ENCODE measurements at regions not wholly inside any gene's neighbourhood (a gene's known extent, or its start where the extent isn't known, plus 50 kb on each side); places are given as distances from the start of the nearest gene placed in this dataset.

DNA sequence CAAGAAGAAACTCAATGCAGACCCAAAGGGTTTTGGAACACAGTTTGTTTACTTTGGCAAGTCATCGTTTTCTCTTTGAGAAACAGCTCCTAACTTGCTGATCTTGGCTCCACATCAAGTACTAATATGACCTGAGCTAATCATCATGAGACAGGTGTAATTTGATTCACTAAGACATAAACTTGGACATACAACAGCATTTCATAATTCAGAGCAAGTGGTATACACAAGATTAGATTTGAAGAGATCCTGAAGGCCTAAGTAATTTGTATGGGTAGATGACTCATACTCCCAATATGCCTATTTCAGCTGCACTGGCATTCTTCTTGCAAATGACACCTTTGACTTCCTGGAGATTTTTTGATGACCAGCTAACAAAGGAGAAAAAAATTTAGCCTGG is 1521.7 kb downstream of the RPA4 start:
- BruUV-seq (replicated peaks): no TSS peak
- Histone ChIP-seq H3K9me2 (ENCODE audit: insufficient read depth) (no peaks in the 10 kb centered on the region), H3K9me3 (ENCODE audit: control insufficient read depth in 1 of 2, insufficient read depth in 1 of 2, low read depth in 1 of 2, low read length in 2 of 2) (no peaks in the 10 kb centered on the region), H3K27me3 (ENCODE audit: insufficient read depth, low read length) (no peaks in the 10 kb centered on the region), H2AFZ (ENCODE audit: low read depth, low read length, poor library complexity, severe bottlenecking) (no peak overlapping the region), H4K20me1 (ENCODE audit: insufficient read depth) (no peaks in the 10 kb centered on the region), H3K4me1 (ENCODE audit: control insufficient read depth in 1 of 2, insufficient read depth in 2 of 2, low read length in 2 of 2) (no peaks in the 10 kb centered on the region), H3K79me2 (ENCODE audit: insufficient read depth, low read length) (no peaks in the 10 kb centered on the region), H3K4me3 (replicated peaks in 1 of 2; ENCODE audit: low read depth in 1 of 2, low read length in 2 of 2) (no peak overlapping the region), H3K27ac (ENCODE audit: low read depth, low read length) (no peak overlapping the region), H3K9ac (ENCODE audit: low read length) (no peak overlapping the region), H3K4me2 (ENCODE audit: low read length) (no peak overlapping the region), H3K36me3 (ENCODE audit: control insufficient read depth in 1 of 2, insufficient read depth in 2 of 2, low read length in 2 of 2) (no peaks in the 10 kb centered on the region)
- CTCF ChIA-PET: no interaction called here
- no peak for DNase-seq (ENCODE audit: low read depth, low spot score)
- RAD21 ChIA-PET (ENCODE audit: low non-redundant PET in 1 of 2, low total read pairs in 2 of 2, uncharacterized antibody in 2 of 2, unreplicated experiment in 2 of 2): no interaction called here
- intact Hi-C loops (cut with micrococcal nuclease): no loop called here
- no peak for TF ChIP-seq ZNF274 (IDR thresholded peaks at IDR 0.05; ENCODE audit: low read depth, low read length)
- TF ChIP-seq ZFX (IDR thresholded peaks at IDR 0.05): no peak
- no peak for TF ChIP-seq EZH2 (IDR thresholded peaks at IDR 0.05)
- no peak for TF ChIP-seq RAD21 (IDR thresholded peaks at IDR 0.05; ENCODE audit: low read depth)
- TF ChIP-seq SIN3A (IDR thresholded peaks at IDR 0.05; ENCODE audit: low read depth): no peak
- TF ChIP-seq SRF (IDR thresholded peaks at IDR 0.05; ENCODE audit: low read depth): no peak
- TF ChIP-seq MAX (IDR thresholded peaks at IDR 0.05): no peak
- no peak for TF ChIP-seq FOSL1 (IDR thresholded peaks at IDR 0.05; ENCODE audit: low read depth)
- no peak for TF ChIP-seq JUND (IDR thresholded peaks at IDR 0.05)
- TF ChIP-seq CEBPB (IDR thresholded peaks at IDR 0.05; ENCODE audit: low read depth): no peak
- no peak for TF ChIP-seq POLR2A (IDR thresholded peaks at IDR 0.05; ENCODE audit: borderline replicate concordance, extremely low read depth, insufficient read depth, insufficient read length)
- TF ChIP-seq CBX3 (IDR thresholded peaks at IDR 0.05; ENCODE audit: low read depth): no peak
- no peak for TF ChIP-seq SP1 (IDR thresholded peaks at IDR 0.05; ENCODE audit: low read depth)
- no peak for ATAC-seq
- POLR2A ChIA-PET: no interaction called here

- H3K9ac ChIP-seq (ENCODE audit: low read length): no peak overlapping the region
- CTCF ChIA-PET: no interaction called here
- intact Hi-C loops (cut with micrococcal nuclease): no loop called here
- no peaks in the 10 kb centered on the region for H3K9me3 ChIP-seq (ENCODE audit: control insufficient read depth in 1 of 2, insufficient read depth in 1 of 2, low read depth in 1 of 2, low read length in 2 of 2)
- no peak for ATAC-seq
- H3K79me2 ChIP-seq (ENCODE audit: insufficient read depth, low read length): no peaks in the 10 kb centered on the region
- H3K27me3 ChIP-seq (ENCODE audit: insufficient read depth, low read length): no peaks in the 10 kb centered on the region
- H3K4me2 ChIP-seq (ENCODE audit: low read length): no peak overlapping the region
- no peak overlapping the region for H3K4me3 ChIP-seq (replicated peaks in 1 of 2; ENCODE audit: low read depth in 1 of 2, low read length in 2 of 2)
- H3K4me1 ChIP-seq (ENCODE audit: control insufficient read depth in 1 of 2, insufficient read depth in 2 of 2, low read length in 2 of 2): no peaks in the 10 kb centered on the region
- POLR2A ChIA-PET: no interaction called here
- no TSS peak for BruUV-seq (replicated peaks)
- RAD21 ChIA-PET (ENCODE audit: low non-redundant PET in 1 of 2, low total read pairs in 2 of 2, uncharacterized antibody in 2 of 2, unreplicated experiment in 2 of 2): no interaction called here
- no peaks in the 10 kb centered on the region for H3K36me3 ChIP-seq (ENCODE audit: control insufficient read depth in 1 of 2, insufficient read depth in 2 of 2, low read length in 2 of 2)
- no peaks in the 10 kb centered on the region for H3K9me2 ChIP-seq (ENCODE audit: insufficient read depth)
- no peak for TF ChIP-seq ZFX (IDR thresholded peaks at IDR 0.05)
- TF ChIP-seq RAD21 (IDR thresholded peaks at IDR 0.05; ENCODE audit: low read depth): no peak
- TF ChIP-seq YY1 (IDR thresholded peaks at IDR 0.05; ENCODE audit: extremely low read depth, insufficient replicate concordance, low read depth, low read length): no peak
- no peak for TF ChIP-seq SIN3A (IDR thresholded peaks at IDR 0.05; ENCODE audit: low read depth)
- no peaks in the 10 kb centered on the region for H4K20me1 ChIP-seq (ENCODE audit: insufficient read depth)
- no peak overlapping the region for H2AFZ ChIP-seq (ENCODE audit: low read depth, low read length, poor library complexity, severe bottlenecking)
- H3K27ac ChIP-seq (ENCODE audit: low read depth, low read length): no peak overlapping the region
- no peak for DNase-seq (ENCODE audit: low read depth, low spot score)
These were observed 1523.9 kb downstream of the RPA4 start for GRCh38 chrX:98407584-98407983.

Data from HCT116 (cell line).